HAP-1 (cell line): ENCODE measurements at regions not wholly inside any gene's neighbourhood (a gene's known extent, or its start where the extent isn't known, plus 50 kb on each side); places are given as distances from the start of the nearest gene placed in this dataset.
A peak's percentile ranks its signal among the peaks of the same experiment; 100 is the strongest.

Experiments used
- DNase-seq, 2 experiments: peaks; one replicate each; pipeline ENCODE4 v3.0.0-alpha.2; 2016 to 2020; ENCODE audit warnings: low spot score in 2 of 2
- H3K27me3 ChIP-seq: fragments of 250-450 bp; sonication (Bioruptor Pico); 2 replicates; pipeline ENCODE4 v1.5.1; 2020; ENCODE audit warnings: low read depth, mild to moderate bottlenecking, moderate library complexity
- H3K36me3 ChIP-seq: fragments of 250-450 bp; sonication (Bioruptor Pico); replicated peaks from 2 replicates; pipeline ENCODE4 v1.5.1; 2020; ENCODE audit warnings: mild to moderate bottlenecking
- H3K4me1 ChIP-seq: fragments of 250-450 bp; sonication (Bioruptor Pico); 2 replicates; pipeline ENCODE4 v1.5.1; 2020; ENCODE audit warnings: mild to moderate bottlenecking
- H3K4me3 ChIP-seq: fragments of 250-450 bp; sonication (Bioruptor Pico); 2 replicates; pipeline ENCODE4 v1.5.1; 2020; ENCODE audit warnings: mild to moderate bottlenecking, moderate library complexity
- H3K9me3 ChIP-seq: fragments of 250-450 bp; sonication (Bioruptor Pico); 2 replicates; pipeline ENCODE4 v1.5.1; 2020; ENCODE audit warnings: mild to moderate bottlenecking, moderate library complexity
- in situ Hi-C: fragments of 300-500 bp; cut with MboI; formaldehyde crosslinking; loops from 3 replicates; pipeline ENCODE4 v1.14.3; 2020; ENCODE audit warnings: low sequenced_read_pairs, inconsistent platforms, mixed read lengths

DNA sequence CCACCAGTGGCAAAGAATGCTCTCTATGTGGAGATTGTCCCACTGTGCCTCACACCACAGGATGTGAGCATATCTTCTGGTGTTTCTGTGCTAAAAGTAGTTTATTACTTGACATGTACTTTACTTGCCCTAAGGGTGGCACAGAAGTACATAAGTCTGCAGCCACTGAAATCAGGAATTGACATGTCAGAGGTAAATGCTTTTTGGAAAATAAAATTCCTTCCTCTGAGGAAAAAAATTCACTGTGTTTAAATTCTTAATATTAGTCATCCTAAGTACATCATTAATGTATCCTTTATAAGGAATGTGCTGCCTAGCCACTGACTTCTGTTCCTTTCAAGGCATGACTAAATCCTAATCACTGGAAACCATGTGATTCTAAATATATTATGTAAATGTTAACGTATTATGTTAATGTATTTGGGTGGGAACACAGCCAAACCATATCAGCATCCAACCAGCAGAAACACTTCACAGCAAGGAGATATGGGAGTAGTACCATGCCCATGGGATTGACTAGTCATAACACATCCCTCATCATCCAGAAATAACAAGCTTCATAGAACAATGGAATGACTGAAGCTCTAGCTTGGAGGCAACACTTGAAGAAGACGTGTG lies 239.7 kb upstream of the PPFIA2 start:
- Histone ChIP-seq H3K4me3 (no peak overlapping the region), H3K36me3 (no peaks in the 10 kb centered on the region), H3K9me3 (no peaks in the 10 kb centered on the region), H3K27me3 (no peaks in the 10 kb centered on the region), H3K4me1 (no peaks in the 10 kb centered on the region)
- DNase-seq, result no peak
- in situ Hi-C loops, result no loop called here

DNA sequence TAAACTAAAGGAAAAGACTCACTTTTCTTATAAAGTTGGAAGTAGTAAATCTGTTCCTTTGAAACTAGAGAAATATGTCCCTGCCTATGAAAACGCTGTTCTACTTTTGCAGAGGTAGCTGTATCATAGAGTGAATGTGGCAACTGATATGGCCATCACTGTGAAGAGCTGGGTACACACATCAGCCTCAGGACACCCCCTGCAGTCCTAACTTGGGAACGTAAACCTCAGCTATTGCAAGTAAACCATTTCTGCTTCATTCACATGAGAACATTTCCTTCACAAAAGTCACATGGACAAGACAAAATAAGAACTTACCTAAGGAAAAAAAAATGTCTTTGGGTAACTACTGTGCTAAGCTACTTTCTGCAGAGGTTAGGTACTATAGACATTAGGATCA lies 233.3 kb upstream of the PPFIA2 start:
- Histone ChIP-seq H3K4me3 (no peak overlapping the region), H3K36me3 (no peaks in the 10 kb centered on the region), H3K4me1 (peaks cover 15% of the 10 kb centered on the region), H3K9me3 (no peaks in the 10 kb centered on the region), H3K27me3 (no peaks in the 10 kb centered on the region)
- in situ Hi-C loops, result no loop called here
- DNase-seq, result peak; percentile 43 to 71

DNA sequence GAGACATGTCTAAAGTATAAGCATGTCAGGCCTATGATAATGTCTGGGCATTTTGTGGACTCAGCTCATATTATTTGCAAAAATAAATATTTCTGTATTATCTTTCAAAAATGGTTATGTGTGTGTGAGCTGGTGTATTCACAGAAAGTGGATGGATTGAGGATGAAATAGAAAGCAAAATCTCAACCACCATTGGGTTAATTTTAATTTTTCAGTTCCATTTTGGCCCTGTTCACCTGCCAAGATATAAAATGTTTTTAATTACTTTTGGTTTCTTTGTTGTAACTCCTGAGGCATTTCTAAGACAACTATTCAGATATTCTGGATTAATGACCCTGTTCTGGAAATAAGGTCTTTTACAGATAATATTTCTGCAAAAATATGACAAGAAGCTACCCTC lies 232.7 kb upstream of the PPFIA2 start:
- in situ Hi-C loops, result no loop called here

DNA sequence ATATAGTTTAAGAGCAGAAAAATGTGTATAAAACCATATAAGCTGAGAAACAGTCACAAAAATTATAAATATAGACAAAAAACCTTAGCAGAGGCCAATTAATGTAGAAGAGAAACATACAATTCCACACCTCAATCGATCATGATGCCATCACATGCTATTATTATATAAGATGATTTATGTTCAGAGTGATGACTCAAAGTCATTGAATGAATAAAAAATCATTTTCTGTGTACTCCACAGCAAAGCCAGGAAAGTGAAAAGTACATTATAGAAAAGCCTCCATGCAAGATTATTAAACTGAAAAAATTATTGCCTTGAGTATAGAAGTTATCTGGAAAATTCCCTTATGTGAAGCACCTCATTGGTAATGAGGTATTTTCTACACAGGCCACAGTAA lies 229.2 kb upstream of the PPFIA2 start:
- H3K4me1 ChIP-seq, result peaks cover 21% of the 10 kb centered on the region
- in situ Hi-C loops, result no loop called here
- no peak for DNase-seq
- H3K4me3 ChIP-seq, result no peak overlapping the region
- no peaks in the 10 kb centered on the region for H3K27me3 ChIP-seq
- no peaks in the 10 kb centered on the region for H3K9me3 ChIP-seq
- H3K36me3 ChIP-seq, result no peaks in the 10 kb centered on the region

More for the DNA sequence above, 232.7 kb upstream of the PPFIA2 start:
- Histone ChIP-seq H3K27me3 (no peaks in the 10 kb centered on the region), H3K4me3 (no peak overlapping the region), H3K36me3 (no peaks in the 10 kb centered on the region), H3K4me1 (peaks cover 19% of the 10 kb centered on the region), H3K9me3 (no peaks in the 10 kb centered on the region)
- DNase-seq, result no peak

DNA sequence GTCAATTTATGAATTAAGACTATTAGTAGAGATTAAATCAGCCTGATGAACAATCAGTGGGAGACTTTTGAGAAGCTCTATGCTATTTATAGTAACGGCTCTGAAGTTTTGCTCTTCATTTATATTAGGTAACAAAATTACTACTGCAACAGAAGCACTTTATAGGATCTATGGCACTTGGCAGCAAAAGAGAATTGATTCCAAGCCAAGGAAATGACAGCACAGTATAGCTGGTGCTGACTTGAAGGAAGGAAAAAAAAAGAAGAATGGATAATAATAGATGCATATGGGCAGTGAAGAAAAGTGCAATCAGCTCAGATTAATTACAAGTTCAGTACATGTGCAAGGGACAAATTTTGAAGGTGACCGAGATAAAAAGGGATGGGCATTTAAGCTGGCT lies 228.2 kb upstream of the PPFIA2 start:
- H3K9me3 ChIP-seq, result no peaks in the 10 kb centered on the region
- no peaks in the 10 kb centered on the region for H3K36me3 ChIP-seq
- no peak overlapping the region for H3K4me3 ChIP-seq
- peaks cover 18% of the 10 kb centered on the region for H3K4me1 ChIP-seq
- H3K27me3 ChIP-seq, result no peaks in the 10 kb centered on the region
- no peak for DNase-seq
- in situ Hi-C loops, result no loop called here

DNA sequence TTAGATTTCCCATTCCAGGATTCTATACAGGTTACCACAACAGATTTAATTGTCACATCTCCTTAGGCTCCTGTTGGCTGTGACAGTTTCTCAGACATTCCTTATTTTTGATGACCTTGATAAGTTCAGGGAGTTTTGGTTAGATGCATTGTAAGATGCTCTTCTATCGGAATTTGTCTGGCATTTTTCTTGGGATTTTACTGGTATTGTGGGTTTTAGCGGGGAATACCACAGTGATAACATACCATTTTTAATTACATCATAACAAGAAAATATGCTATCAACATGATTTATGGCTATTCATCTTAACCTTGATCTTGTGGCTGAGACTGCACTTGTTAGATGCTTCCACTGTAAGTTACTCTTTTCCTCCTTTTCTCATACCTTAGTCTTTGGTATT lies 217.5 kb upstream of the PPFIA2 start:
- Histone ChIP-seq H3K4me1 (no peaks in the 10 kb centered on the region), H3K4me3 (no peak overlapping the region), H3K36me3 (no peaks in the 10 kb centered on the region), H3K9me3 (no peaks in the 10 kb centered on the region), H3K27me3 (no peaks in the 10 kb centered on the region)
- no peak for DNase-seq
- in situ Hi-C loops, result no loop called here

DNA sequence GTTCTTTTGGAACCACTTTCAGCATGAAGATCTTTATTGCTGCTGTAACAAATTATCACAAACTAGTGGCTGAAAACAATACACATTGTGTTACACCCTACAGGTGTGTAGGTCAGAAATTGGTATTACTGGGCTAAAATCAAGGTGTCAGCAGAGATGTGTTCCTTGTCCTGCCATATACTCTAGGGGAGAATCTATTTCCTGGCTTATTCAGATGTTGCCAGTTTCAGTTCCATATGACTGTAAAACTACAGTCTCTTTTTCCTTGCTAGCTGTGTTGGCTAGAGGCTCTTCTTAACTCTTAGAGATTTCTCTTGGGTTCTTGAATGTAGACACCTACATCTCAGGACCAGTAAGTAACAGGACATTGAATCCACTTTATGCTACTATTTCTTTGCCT lies 215.6 kb upstream of the PPFIA2 start:
- in situ Hi-C loops, result no loop called here
- Histone ChIP-seq H3K36me3 (no peaks in the 10 kb centered on the region), H3K9me3 (0 out of 2 replicates have a peak, but pooled peaks cover 2% of the 10 kb centered on the region), H3K4me3 (no peak overlapping the region), H3K27me3 (no peaks in the 10 kb centered on the region), H3K4me1 (no peaks in the 10 kb centered on the region)
- no peak for DNase-seq

DNA sequence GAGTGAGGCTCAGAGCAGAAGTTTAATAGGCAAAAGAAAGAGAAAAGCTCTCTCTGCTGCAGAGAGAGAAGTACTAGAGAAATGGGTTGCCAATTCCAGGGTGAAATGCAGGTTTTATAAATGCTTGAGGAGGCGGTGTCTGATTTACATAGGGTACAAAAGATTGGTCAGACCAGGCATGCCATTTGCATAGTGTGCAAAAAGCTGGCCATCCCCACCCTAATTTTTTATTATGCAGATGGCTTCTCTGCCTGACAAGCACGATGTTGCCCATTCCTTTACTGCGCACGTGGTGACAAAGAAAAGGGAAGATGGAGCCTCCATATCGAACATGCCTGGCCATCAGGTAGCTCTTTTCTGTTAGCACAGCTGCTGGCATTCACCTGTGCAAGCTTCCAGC lies 209.3 kb upstream of the PPFIA2 start:
- Histone ChIP-seq H3K27me3 (no peaks in the 10 kb centered on the region), H3K9me3 (0 out of 2 replicates have a peak, but pooled peaks cover 2% of the 10 kb centered on the region), H3K36me3 (no peaks in the 10 kb centered on the region), H3K4me1 (peaks cover 10% of the 10 kb centered on the region), H3K4me3 (no peak overlapping the region)
- in situ Hi-C loops, result no loop called here
- DNase-seq, result peak; percentile 30 to 47

DNA sequence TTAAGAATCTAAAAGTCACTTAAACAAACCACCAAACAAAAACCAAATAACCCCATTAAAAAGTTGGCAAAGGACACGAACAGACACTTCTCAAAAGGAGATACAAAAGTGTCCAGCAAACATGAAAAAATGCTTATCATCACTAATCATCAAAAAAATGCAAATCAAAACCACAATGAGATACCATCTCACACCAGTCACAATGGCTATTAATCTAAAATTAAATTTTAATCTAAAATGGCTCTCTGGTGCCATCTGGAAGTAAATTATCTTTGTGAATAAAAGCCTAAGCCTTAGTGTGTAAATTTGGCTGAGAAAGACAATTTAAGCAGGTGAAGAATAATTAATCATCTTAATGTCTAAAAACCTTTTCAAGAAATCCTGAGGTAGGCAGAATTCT lies 204.5 kb upstream of the PPFIA2 start:
- in situ Hi-C loops, result no loop called here
- H3K4me1 ChIP-seq, result peaks cover 9% of the 10 kb centered on the region
- no peak for DNase-seq
- H3K9me3 ChIP-seq, result no peaks in the 10 kb centered on the region
- H3K4me3 ChIP-seq, result no peak overlapping the region
- H3K36me3 ChIP-seq, result no peaks in the 10 kb centered on the region
- H3K27me3 ChIP-seq, result no peaks in the 10 kb centered on the region

DNA sequence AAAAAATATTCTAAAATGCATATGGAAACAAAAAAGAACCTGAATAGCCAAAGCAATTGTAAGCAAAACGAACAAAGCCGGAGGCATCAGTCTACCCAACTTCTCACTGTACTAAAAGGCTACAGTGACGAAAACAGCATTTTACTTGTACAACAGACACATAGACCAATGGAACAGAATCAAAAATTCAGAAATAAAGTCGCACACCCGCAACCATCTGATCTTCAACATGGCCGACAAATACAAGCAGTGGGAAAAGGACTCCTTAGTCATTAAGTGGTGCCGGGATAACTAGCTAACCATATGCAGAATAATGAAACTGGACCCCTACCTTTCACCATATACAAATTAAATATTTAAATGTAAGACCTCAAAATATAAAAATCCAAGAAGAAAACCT lies 203.9 kb upstream of the PPFIA2 start:
- Histone ChIP-seq H3K36me3 (no peaks in the 10 kb centered on the region), H3K9me3 (no peaks in the 10 kb centered on the region), H3K27me3 (no peaks in the 10 kb centered on the region), H3K4me3 (no peak overlapping the region), H3K4me1 (peaks cover 5% of the 10 kb centered on the region; the same call in 1 of the 2 replicates)
- in situ Hi-C loops, result no loop called here
- DNase-seq, result no peak

DNA sequence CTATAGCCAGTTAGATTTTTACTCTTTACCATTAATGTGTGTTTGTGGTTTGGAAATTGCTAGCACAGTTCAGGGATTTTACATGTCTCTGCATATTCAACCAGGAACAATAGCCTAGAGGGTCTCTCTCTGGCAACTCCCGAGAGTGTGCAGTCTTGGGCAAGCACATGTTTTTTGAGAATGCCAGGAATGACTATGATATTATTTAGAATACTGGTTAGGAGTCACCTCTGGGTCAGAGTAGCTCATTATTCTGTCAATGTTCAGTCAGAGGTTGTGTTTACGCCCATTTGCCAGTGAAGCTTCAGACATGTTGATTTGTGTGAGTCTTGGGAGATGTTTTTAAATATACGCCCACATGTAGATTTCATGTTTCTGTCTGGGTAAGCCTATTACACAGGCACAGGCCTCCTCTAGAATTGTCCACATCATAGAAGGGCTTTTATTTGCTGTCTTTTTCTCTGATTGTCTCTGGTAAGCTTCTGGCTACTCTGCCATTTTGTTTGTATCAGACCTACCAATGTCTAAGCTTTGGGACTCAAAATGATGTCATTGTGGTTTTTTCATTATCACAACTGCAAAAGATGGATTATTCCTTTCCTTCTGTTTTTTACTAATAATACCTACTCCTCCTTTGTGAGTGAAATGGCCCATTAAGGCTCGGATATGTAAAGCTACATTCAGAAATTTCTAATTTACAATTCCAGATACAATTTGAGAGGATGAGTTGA lies 203.1 kb upstream of the PPFIA2 start:
- Histone ChIP-seq H3K9me3 (no peaks in the 10 kb centered on the region), H3K4me1 (peaks cover 5% of the 10 kb centered on the region; the same call in 1 of the 2 replicates), H3K36me3 (no peaks in the 10 kb centered on the region), H3K4me3 (no peak overlapping the region), H3K27me3 (no peaks in the 10 kb centered on the region)
- in situ Hi-C loops, result no loop called here
- DNase-seq, result no peak

DNA sequence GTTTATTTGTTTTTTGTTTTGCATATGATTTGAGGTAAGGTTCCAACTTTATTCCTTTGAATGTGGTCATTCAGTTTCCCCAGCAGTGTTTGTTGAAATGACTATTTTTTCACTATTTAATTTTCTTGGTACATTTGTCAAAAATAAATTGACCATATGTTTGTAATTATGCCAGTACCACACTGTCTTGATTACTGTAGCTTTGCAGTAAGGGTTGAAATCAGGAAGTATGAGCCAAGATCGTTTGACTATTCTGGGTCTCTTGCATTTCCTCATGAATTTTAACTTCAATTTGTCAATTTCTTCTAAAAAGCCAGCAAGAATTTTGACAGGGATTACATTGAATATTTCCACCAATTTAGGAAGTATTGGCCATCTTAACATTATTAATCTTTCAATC lies 199.3 kb upstream of the PPFIA2 start:
- Histone ChIP-seq H3K4me3 (no peak overlapping the region), H3K27me3 (no peaks in the 10 kb centered on the region), H3K9me3 (no peaks in the 10 kb centered on the region), H3K36me3 (no peaks in the 10 kb centered on the region), H3K4me1 (peaks cover 5% of the 10 kb centered on the region; the same call in 1 of the 2 replicates)
- DNase-seq, result no peak
- in situ Hi-C loops, result no loop called here

DNA sequence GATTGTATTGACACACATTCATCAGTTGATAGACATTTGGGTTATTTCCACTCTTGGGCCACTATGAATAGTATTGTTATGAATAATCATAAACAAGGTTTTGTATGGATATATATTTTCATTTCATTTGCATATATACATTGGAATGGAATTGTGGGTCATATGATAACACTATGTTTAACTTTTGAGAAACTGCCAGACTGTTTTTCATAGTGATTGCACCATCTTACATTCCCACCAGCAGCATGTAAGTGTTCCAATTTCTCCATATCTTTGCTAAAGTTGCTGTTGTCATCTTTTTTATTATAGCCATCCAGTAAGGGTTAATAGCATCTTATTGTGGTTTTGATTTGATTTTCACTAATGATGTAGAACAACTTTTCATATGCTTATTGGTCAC lies 198.5 kb upstream of the PPFIA2 start:
- no peaks in the 10 kb centered on the region for H3K9me3 ChIP-seq
- DNase-seq, result no peak
- H3K4me3 ChIP-seq, result no peak overlapping the region
- in situ Hi-C loops, result no loop called here
- H3K4me1 ChIP-seq, result peaks cover 5% of the 10 kb centered on the region; the same call in 1 of the 2 replicates
- H3K36me3 ChIP-seq, result no peaks in the 10 kb centered on the region
- H3K27me3 ChIP-seq, result no peaks in the 10 kb centered on the region

DNA sequence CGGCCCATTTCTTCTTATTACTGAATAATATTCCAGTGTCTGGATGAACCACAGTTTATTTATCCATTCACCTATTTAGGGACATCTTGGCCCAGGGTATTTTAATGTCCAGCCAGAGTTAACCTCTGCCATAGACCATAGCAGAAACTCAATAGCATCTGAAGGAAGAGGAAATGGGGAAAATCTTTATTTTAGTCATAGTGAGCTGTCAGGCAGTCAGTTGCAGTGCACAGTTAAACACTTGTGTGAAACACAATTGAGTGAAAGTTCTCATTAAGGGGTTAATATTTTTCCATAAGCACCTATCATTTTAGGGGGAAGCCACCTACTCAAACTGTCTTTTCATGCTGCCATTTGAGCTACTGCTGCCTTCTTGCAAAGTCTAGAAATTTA lies 197.3 kb upstream of the PPFIA2 start:
- H3K27me3 ChIP-seq, result no peaks in the 10 kb centered on the region
- in situ Hi-C loops, result no loop called here
- H3K36me3 ChIP-seq, result no peaks in the 10 kb centered on the region
- no peaks in the 10 kb centered on the region for H3K9me3 ChIP-seq
- DNase-seq, result no peak
- no peak overlapping the region for H3K4me3 ChIP-seq
- H3K4me1 ChIP-seq, result peaks cover 5% of the 10 kb centered on the region; the same call in 1 of the 2 replicates
